A673 (cell line): ENCODE measurements at regions not wholly inside any gene's neighbourhood (a gene's known extent, or its start where the extent isn't known, plus 50 kb on each side); places are given as distances from the start of the nearest gene placed in this dataset.

Experiments
- BruUV-seq: library from RNA; stranded (reverse); fragments of 400-500 nt; replicated peaks from 2 replicates; lab custom pipeline; 2021; lab: Mats Ljungman, UMichigan
- CTCF ChIA-PET: fragments of 300-600 bp; sonication (Branson Sonifier 250); formaldehyde crosslinking; loops from one replicate; lab custom pipeline; 2022; ENCODE audit warnings: antibody characterized with exemption; lab: Charles Lee
- POLR2A ChIA-PET: fragments of 300-600 bp; sonication (Branson Sonifier 250); formaldehyde crosslinking; loops from one replicate; lab custom pipeline; 2022; ENCODE audit warnings: antibody characterized with exemption; ENCODE audit not compliant: low non-redundant PET; lab: Charles Lee
- DNase-seq: peaks from one replicate; pipeline ENCODE4 v3.0.0-alpha.2; 2015; ENCODE audit warnings: low spot score
- H3K27ac ChIP-seq: fragments of 200-600 bp; sonication (generic); 2 replicates; pipeline ENCODE4 v1.5.1; 2016; ENCODE audit warnings: mixed run types, low read depth, mild to moderate bottlenecking, mixed read lengths, antibody characterized with exemption, low read length; ENCODE audit not compliant: poor library complexity, severe bottlenecking
- H3K27me3 ChIP-seq: fragments of 200-600 bp; sonication (generic); replicated peaks from 2 replicates; pipeline ENCODE4 v1.6.1; 2017; ENCODE audit warnings: mixed run types, low read depth, mild to moderate bottlenecking, mixed read lengths, antibody characterized with exemption, low read length; ENCODE audit not compliant: insufficient read depth, poor library complexity
- H3K36me3 ChIP-seq: fragments of 200-600 bp; sonication (generic); 2 replicates; pipeline ENCODE4 v1.6.1; 2016; ENCODE audit warnings: mixed run types, mild to moderate bottlenecking, mixed read lengths, antibody characterized with exemption, low read length; ENCODE audit not compliant: insufficient read depth, poor library complexity, severe bottlenecking
- H3K4me1 ChIP-seq: fragments of 200-600 bp; sonication (generic); 2 replicates; pipeline ENCODE4 v1.6.1; 2017; ENCODE audit warnings: mixed run types, mild to moderate bottlenecking, mixed read lengths, antibody characterized with exemption, low read length; ENCODE audit not compliant: insufficient read depth, poor library complexity, severe bottlenecking
- H3K4me3 ChIP-seq: fragments of 200-600 bp; sonication (generic); 2 replicates; pipeline ENCODE4 v1.5.1; 2016; ENCODE audit warnings: low read depth, mixed run types, mild to moderate bottlenecking, mixed read lengths, low read length; ENCODE audit not compliant: poor library complexity, severe bottlenecking
- H3K9me3 ChIP-seq: fragments of 200-600 bp; sonication (generic); 2 replicates; pipeline ENCODE4 v1.6.1; 2016; ENCODE audit warnings: mixed run types, low read depth, mild to moderate bottlenecking, mixed read lengths, antibody characterized with exemption, low read length; ENCODE audit not compliant: poor library complexity, severe bottlenecking
- CTCF ChIP-seq: fragments of 300-800, 200-600 bp; sonication (generic); conservative IDR thresholded peaks from 2 replicates; pipeline ENCODE4 v1.5.1; 2017; ENCODE audit warnings: low read depth, mild to moderate bottlenecking, antibody characterized with exemption, low read length, moderate library complexity, mixed read lengths
- EZH2 ChIP-seq: fragments of 200-600 bp; sonication (generic); IDR thresholded peaks from 2 replicates; pipeline ENCODE4 v1.6.1; 2017; ENCODE audit warnings: borderline replicate concordance, low read depth, mild to moderate bottlenecking, mixed read lengths, antibody characterized with exemption, low read length; ENCODE audit not compliant: poor library complexity, severe bottlenecking
- intact Hi-C: fragments of 100-400 bp; cut with micrococcal nuclease; formaldehyde crosslinking; loops from one replicate; pipeline ENCODE4 v1.10.0; 2022; ENCODE audit not compliant: unreplicated experiment

DNA sequence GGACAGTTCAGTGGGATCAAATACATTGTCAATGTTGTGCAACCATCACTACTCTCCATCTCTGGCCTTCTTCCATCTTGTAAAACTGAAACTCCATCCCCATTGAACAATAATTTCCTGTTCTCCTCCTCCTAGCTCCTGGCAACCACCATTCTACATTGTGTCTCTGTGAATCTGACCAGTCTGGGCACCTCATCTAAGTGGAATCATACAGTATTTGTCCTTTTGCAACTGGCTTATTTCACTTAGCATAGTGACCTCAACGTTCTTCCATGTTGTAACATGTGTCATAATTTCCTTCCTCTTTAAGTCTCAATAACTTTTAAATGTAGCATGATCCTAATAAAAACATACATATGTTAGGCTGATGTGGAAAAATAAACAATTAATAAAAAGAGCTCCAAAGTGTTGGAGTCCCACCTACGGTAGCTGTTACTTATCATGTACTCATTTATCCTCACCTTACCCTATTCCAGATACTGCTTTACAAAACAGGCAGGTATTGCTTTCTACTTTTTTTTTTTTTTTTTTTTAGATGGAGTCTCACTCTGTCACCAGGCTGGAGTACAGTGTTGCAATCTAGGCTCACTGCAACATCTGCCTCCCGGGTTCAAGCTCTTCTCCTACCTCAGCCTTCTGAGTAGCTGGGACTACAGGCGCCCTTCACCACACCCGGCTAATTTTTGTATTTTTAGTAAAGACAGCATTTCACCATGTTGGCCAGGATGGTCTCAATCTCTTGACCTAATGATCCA is 91.9 kb downstream of the TNFAIP3 start:
- TF ChIP-seq EZH2, result no peak
- TF ChIP-seq CTCF, result no peak
- H3K9me3 ChIP-seq, result no peaks in the 10 kb centered on the region
- CTCF ChIA-PET, result interaction anchor here (0.8 kb wide), 1 partner anchor 16 kb away, joined by 3 read pairs; no protein-coding TSS in a partner anchor
- no peak overlapping the region for H3K27ac ChIP-seq
- intact Hi-C loops, result loop anchor here (5.0 kb wide), 1 partner anchor 1988 kb away; no protein-coding TSS in a partner anchor
- no TSS peak for BruUV-seq
- POLR2A ChIA-PET, result no interaction called here
- DNase-seq, result no peak
- no peak overlapping the region for H3K4me3 ChIP-seq
- no peaks in the 10 kb centered on the region for H3K4me1 ChIP-seq
- H3K36me3 ChIP-seq, result no peaks in the 10 kb centered on the region
- no peaks in the 10 kb centered on the region for H3K27me3 ChIP-seq

DNA sequence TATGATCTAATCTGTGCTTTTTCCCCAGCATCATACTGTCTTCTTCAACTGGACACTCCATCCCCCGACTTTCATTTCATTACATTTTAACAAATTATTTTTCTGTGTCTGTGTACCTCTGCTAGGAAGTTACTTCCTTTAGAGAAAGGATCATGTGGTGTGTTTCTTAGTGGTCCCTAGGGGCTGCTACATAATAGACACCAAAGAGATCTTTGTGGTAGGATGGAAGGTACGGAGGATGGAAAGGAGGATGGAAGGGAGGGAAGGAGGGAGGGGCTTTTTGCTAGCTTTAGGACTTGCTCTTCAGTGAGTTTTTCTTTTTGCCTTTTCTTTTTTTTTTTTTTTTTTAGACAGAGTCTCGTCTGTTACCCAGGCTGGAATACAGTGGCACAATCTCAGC is 95.7 kb downstream of the TNFAIP3 start:
- ChIA-PET POLR2A (no interaction called here), CTCF (no interaction called here)
- Histone ChIP-seq H3K9me3 (no peaks in the 10 kb centered on the region), H3K27me3 (no peaks in the 10 kb centered on the region), H3K4me3 (no peak overlapping the region), H3K4me1 (no peaks in the 10 kb centered on the region), H3K36me3 (no peaks in the 10 kb centered on the region), H3K27ac (no peak overlapping the region)
- intact Hi-C loops, result no loop called here
- TF ChIP-seq CTCF (no peak), EZH2 (no peak)
- DNase-seq, result no peak
- BruUV-seq, result no TSS peak

DNA sequence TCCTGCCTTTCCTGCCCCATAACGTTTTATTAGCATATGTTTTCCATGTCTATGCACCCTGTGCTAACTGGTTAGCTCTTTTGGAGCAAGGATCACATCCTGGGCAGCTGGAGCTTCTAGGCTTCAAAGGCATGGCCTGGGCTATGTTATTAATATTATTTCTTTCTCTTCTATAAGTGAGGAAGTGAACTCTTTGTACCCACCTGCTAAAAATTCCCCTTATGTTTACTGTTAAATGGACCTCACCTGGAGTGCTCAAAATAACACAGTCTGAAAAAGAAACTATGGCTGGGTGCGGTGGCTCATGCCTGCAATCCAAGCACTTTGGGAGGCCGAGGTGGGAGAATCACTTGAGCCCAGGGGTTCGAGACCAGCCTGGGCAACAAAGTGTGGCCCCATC is 97.8 kb downstream of the TNFAIP3 start:
- Histone ChIP-seq H3K4me1 (no peaks in the 10 kb centered on the region), H3K27me3 (no peaks in the 10 kb centered on the region), H3K27ac (no peak overlapping the region), H3K9me3 (no peaks in the 10 kb centered on the region), H3K36me3 (no peaks in the 10 kb centered on the region), H3K4me3 (no peak overlapping the region)
- POLR2A ChIA-PET, result no interaction called here
- CTCF ChIA-PET, result no interaction called here
- intact Hi-C loops, result no loop called here
- DNase-seq, result no peak
- TF ChIP-seq CTCF (no peak), EZH2 (no peak)
- no TSS peak for BruUV-seq
